ENCODE measurements at regions not wholly inside any gene's neighbourhood (a gene's known extent, or its start where the extent isn't known, plus 50 kb on each side); places are given as distances from the start of the nearest gene placed in this dataset.

GRCh38 chr11:26268980-26269660 lies 62.8 kb upstream of the ANO3 start:
- DNase-seq (ENCODE audit: low spot score) (no peak), ATAC-seq (no peak)
- Histone ChIP-seq H3K27ac (ENCODE audit: low read depth) (no peak overlapping the region), H3K4me2 (no peak overlapping the region), H3K4me1 (ENCODE audit: insufficient read depth) (peaks cover 7% of the 10 kb centered on the region; the same call in 1 of the 2 replicates), H3K36me3 (ENCODE audit: insufficient read depth) (no peaks in the 10 kb centered on the region), H3K27me3 (ENCODE audit: insufficient read depth) (no peaks in the 10 kb centered on the region), H3K9me2 (ENCODE audit: insufficient read depth) (no peaks in the 10 kb centered on the region), H3K79me2 (replicated peaks; ENCODE audit: insufficient read depth) (no peaks in the 10 kb centered on the region), H3K4me3 (no peak overlapping the region), H4K20me1 (replicated peaks; ENCODE audit: insufficient read depth) (no peaks in the 10 kb centered on the region), H2AFZ (peak overlapping the region; percentile 12; the same call in 1 of the 2 replicates), H3F3A (replicated peaks; ENCODE audit: low read depth) (no peaks in the 10 kb centered on the region)
- no peak overlapping the region for H3K27ac Mint-ChIP-seq
- H3K36me3 Mint-ChIP-seq (ENCODE audit: low read depth), result no peaks in the 10 kb centered on the region
- TF ChIP-seq JUNB (IDR thresholded peaks at IDR 0.05; ENCODE audit: unreplicated experiment) (no peak), ETS1 (IDR thresholded peaks at IDR 0.05) (no peak), ZNF462 (CRISPR knock-in tag; IDR thresholded peaks at IDR 0.05) (no peak), NANOG (IDR thresholded peaks at IDR 0.05; ENCODE audit: borderline replicate concordance) (no peak), ZNF331 (CRISPR knock-in tag; IDR thresholded peaks at IDR 0.05; ENCODE audit: low read depth) (no peak), EZH2phosphoT487 (IDR thresholded peaks at IDR 0.05; ENCODE audit: unreplicated experiment) (no peak), REST (IDR thresholded peaks at IDR 0.05; ENCODE audit: unreplicated experiment) (no peak), STAT1 (IDR thresholded peaks at IDR 0.05; ENCODE audit: unreplicated experiment) (no peak), EZH2 (IDR thresholded peaks at IDR 0.05; ENCODE audit: low read depth, unreplicated experiment) (no peak), POLR2AphosphoS5 (IDR thresholded peaks at IDR 0.05; ENCODE audit: low read depth) (no peak), CTCF (conservative IDR thresholded peaks at IDR 0.05; ENCODE audit: low read depth in 2 of 2) (no peak), CREB1 (CRISPR knock-in tag; IDR thresholded peaks at IDR 0.05; ENCODE audit: low read depth) (no peak), ZNF114 (CRISPR knock-in tag; IDR thresholded peaks at IDR 0.05) (no peak)
- H3K9me3 Mint-ChIP-seq, result no peaks in the 10 kb centered on the region
- peaks cover 24% of the 10 kb centered on the region for H3K4me1 Mint-ChIP-seq
- no peaks in the 10 kb centered on the region for H3K27me3 Mint-ChIP-seq (ENCODE audit: insufficient read depth, low read depth, poor library complexity)
- H3K4me3 Mint-ChIP-seq, result no peak overlapping the region

Data from GM23338 (cell line).